ENCODE measurements at regions not wholly inside any gene's neighbourhood (a gene's known extent, or its start where the extent isn't known, plus 50 kb on each side); places are given as distances from the start of the nearest gene placed in this dataset.

DNA sequence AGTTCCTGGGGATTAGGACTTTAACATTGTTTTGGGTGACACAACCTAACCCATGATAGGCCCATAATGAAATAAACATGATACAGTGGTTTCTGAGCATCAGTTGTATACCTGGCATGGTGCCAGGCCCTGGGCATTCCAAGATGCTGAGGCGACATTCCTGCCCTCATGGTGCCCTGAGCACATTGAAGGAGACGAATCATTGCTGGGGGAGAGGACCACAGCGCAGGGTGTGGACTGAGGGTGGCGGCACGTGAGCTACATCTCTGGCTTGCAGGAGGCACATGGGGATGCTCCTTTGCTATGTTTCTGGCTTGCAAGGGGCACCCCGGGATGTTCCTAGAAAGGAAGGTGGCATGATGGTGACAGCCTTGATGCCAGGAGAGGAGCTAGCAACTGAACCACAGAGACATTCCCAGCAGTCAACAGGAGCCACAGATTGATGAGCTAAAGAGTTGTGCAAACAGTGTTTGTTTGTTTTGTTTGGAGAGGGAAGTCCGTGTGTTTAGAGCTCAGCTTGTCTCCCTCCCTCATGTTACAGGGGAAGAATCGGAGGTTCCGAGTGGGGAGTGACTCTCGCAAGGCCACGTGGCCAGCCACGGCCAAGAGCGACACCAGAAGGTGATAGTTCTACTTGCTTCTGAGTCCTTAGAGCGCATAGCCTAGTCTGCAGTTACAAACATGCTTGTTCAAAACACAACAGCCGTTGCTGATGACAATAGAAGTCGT lies 106.4 kb downstream of the MIAT start:
- Histone ChIP-seq H3K36me3 (no peaks in the 10 kb centered on the region), H3K27ac (no peak overlapping the region), H3K27me3 (replicated peaks; ENCODE audit: insufficient read depth) (no peaks in the 10 kb centered on the region), H3K4me1 (replicated peaks) (no peaks in the 10 kb centered on the region), H3K4me3 (no peak overlapping the region), H3K9me3 (no peaks in the 10 kb centered on the region)
- intact Hi-C loops (cut with DNase I), result loop anchor here (10.0 kb wide), 1 partner anchor 641 kb away; no protein-coding TSS in a partner anchor
- no peak for DNase-seq (ENCODE audit: low spot score)
- TF ChIP-seq, protein P1, sequence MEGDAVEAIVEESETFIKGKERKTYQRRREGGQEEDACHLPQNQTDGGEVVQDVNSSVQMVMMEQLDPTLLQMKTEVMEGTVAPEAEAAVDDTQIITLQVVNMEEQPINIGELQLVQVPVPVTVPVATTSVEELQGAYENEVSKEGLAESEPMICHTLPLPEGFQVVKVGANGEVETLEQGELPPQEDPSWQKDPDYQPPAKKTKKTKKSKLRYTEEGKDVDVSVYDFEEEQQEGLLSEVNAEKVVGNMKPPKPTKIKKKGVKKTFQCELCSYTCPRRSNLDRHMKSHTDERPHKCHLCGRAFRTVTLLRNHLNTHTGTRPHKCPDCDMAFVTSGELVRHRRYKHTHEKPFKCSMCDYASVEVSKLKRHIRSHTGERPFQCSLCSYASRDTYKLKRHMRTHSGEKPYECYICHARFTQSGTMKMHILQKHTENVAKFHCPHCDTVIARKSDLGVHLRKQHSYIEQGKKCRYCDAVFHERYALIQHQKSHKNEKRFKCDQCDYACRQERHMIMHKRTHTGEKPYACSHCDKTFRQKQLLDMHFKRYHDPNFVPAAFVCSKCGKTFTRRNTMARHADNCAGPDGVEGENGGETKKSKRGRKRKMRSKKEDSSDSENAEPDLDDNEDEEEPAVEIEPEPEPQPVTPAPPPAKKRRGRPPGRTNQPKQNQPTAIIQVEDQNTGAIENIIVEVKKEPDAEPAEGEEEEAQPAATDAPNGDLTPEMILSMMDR (IDR thresholded peaks at IDR 0.05), result no peak
- TF ChIP-seq POLR2AphosphoS5 (IDR thresholded peaks at IDR 0.05), result peak; percentile 41
- 39% methylated on average over 16 of the region's 16 CpGs for WGBS

DNA sequence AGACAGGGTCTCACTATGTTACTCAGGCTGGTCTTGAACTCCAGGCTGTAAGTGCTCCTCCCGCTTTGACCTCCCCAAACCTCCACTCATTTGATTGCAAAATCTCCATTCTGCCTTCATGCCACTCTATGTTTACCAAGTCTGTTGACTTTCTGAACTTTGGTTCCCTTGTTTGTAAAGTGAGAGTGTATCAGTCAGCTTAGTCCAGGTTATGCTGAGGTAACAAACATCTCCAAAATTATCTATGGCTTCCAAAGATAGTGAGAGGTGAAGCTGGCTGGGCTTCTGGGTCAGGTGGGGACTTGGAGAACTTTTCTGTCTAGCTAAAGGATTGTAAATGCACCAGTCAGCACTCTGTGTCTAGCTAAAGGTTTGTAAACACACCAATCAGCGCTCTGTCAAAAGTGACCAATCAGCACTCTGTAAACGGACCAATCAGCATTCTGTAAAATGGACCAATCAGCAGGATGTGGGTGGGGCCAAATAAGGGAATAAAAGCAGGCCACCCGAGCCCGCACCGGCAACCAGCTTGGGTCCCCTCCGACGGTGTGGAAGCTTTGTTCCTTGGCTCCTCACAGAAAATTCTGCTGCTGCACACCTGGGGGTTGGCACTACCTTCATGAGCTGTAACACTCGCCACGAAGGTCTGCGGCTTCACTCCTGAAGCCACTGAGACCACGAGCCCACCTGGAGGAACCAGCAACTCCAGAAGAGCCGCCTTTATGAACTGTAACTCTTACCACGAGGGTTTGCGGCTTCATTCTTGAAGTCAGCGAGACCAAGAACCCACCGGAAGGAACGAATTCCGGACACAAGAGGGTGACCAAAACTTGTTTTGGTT lies 109.3 kb downstream of the MIAT start:
- no peaks in the 10 kb centered on the region for H3K4me1 ChIP-seq (replicated peaks)
- no peak overlapping the region for H3K4me3 ChIP-seq
- TF ChIP-seq POLR2AphosphoS5 (IDR thresholded peaks at IDR 0.05) (no peak), POLR2A (IDR thresholded peaks at IDR 0.05) (no peak)
- TF ChIP-seq, protein P1 (IDR thresholded peaks at IDR 0.05), result no peak
- intact Hi-C loops (cut with DNase I), result loop anchor here (10.0 kb wide), 1 partner anchor 638 kb away; no protein-coding TSS in a partner anchor
- DNase-seq (ENCODE audit: low spot score), result no peak
- no peaks in the 10 kb centered on the region for H3K9me3 ChIP-seq
- H3K27ac ChIP-seq, result no peak overlapping the region
- H3K36me3 ChIP-seq, result no peaks in the 10 kb centered on the region
- WGBS, result 93% methylated on average over 19 of the region's 19 CpGs
- no peaks in the 10 kb centered on the region for H3K27me3 ChIP-seq (replicated peaks; ENCODE audit: insufficient read depth)

DNA sequence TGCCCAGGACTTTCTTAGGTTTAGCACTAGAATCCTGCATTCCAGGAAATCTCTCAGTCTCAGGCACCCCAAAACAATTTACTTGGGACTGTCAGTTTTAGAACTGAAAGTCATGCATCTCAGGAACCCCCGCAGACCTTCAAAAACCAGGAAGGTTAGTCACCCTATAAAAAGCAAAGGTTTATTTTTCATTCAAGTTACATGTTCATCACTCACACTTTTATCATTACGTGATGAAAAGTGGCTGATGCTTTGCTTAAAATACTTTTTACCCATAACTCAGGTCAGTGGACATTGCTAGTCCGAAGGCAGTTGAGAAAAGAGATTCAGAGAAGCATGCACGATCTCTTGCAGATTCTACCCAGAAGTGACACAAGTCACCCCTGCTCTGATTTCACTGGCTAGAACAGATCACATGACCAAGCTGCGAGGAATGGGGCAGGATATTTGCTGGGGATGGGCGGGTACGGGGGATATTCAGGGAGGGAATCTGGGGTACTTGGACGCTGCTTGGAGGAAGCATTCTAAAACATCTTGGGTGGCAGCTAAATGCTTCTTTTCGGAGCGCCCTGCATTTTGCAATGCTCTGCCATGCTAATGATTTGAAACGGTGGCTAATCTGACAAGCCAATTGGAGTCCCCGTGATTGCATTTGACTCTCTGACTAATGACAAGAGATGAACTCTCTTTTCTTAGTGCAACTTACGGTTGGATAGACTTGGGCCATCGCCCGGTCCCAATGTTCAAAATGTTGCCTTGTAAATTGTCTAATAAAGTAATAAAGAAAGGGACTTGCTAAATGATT lies 110.2 kb downstream of the MIAT start:
- no peaks in the 10 kb centered on the region for H3K4me1 ChIP-seq (replicated peaks)
- H3K9me3 ChIP-seq, result no peaks in the 10 kb centered on the region
- no peak overlapping the region for H3K4me3 ChIP-seq
- 49% methylated on average over 15 of the region's 15 CpGs for WGBS
- no peak overlapping the region for H3K27ac ChIP-seq
- intact Hi-C loops (cut with DNase I), result loop anchor here (10.0 kb wide), 1 partner anchor 637 kb away; no protein-coding TSS in a partner anchor
- H3K27me3 ChIP-seq (replicated peaks; ENCODE audit: insufficient read depth), result no peaks in the 10 kb centered on the region
- DNase-seq (ENCODE audit: low spot score), result no peak
- no peaks in the 10 kb centered on the region for H3K36me3 ChIP-seq
- no peak for TF ChIP-seq POLR2A (IDR thresholded peaks at IDR 0.05)
- TF ChIP-seq, protein P1 (IDR thresholded peaks at IDR 0.05), result no peak
- TF ChIP-seq POLR2AphosphoS5 (IDR thresholded peaks at IDR 0.05), result no peak

DNA sequence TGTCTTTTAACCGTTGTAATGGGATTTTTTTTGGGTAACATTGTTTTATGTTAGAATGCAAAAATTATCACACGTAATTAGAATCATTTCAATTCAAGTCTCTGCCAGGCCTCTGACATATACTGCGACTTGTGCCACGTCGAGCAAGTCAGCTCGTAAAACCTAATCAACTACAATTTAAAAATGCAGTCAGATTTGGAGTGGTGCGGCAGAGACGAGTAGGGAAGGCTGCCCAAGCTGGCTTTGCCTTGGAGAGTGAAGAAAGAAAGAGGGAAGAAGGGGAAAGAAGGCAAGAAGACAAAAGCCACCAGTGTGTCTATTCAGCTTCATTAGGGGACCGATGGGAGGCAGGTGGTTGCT lies 110.7 kb downstream of the MIAT start:
- WGBS, result 20% methylated on average over 9 of the region's 9 CpGs
- no peak for TF ChIP-seq POLR2AphosphoS5 (IDR thresholded peaks at IDR 0.05)
- TF ChIP-seq POLR2A (IDR thresholded peaks at IDR 0.05), result no peak
- TF ChIP-seq, protein P1 (IDR thresholded peaks at IDR 0.05), result no peak
- intact Hi-C loops (cut with DNase I), result loop anchor here (10.0 kb wide), 1 partner anchor 637 kb away; no protein-coding TSS in a partner anchor
- no peaks in the 10 kb centered on the region for H3K9me3 ChIP-seq
- no peak overlapping the region for H3K4me3 ChIP-seq
- H3K27ac ChIP-seq, result no peak overlapping the region
- no peaks in the 10 kb centered on the region for H3K36me3 ChIP-seq
- H3K27me3 ChIP-seq (replicated peaks; ENCODE audit: insufficient read depth), result no peaks in the 10 kb centered on the region
- no peak for DNase-seq (ENCODE audit: low spot score)
- no peaks in the 10 kb centered on the region for H3K4me1 ChIP-seq (replicated peaks)

Measured in prostate gland (tissue), 2 donors.